Neural crest cell (in vitro differentiated cells): ENCODE measurements at regions not wholly inside any gene's neighbourhood (a gene's known extent, or its start where the extent isn't known, plus 50 kb on each side); places are given as distances from the start of the nearest gene placed in this dataset.

Experiments
- DNase-seq: peaks from one replicate; pipeline ENCODE4 v3.0.0; 2021; ENCODE audit warnings: low read depth, mixed read lengths, low spot score
- H3K27ac Mint-ChIP-seq: one replicate; pipeline ENCODE4 v1.8.0; 2021; ENCODE audit warnings: mild to moderate bottlenecking, mixed read lengths; ENCODE audit not compliant: unreplicated experiment
- H3K27me3 Mint-ChIP-seq: 2 replicates; pipeline ENCODE4 v1.8.0; 2021; ENCODE audit warnings: low read depth, mild to moderate bottlenecking, mixed read lengths
- H3K36me3 Mint-ChIP-seq: 2 replicates; pipeline ENCODE4 v1.8.0; 2021; ENCODE audit warnings: low read depth, mild to moderate bottlenecking, mixed read lengths
- H3K4me1 Mint-ChIP-seq: 2 replicates; pipeline ENCODE4 v1.8.0; 2021; ENCODE audit warnings: mixed read lengths
- H3K4me3 Mint-ChIP-seq: one replicate; pipeline ENCODE4 v1.8.0; 2021; ENCODE audit warnings: mild to moderate bottlenecking, mixed read lengths
- H3K9me3 Mint-ChIP-seq: 2 replicates; pipeline ENCODE4 v1.8.0; 2021; ENCODE audit warnings: mixed read lengths
- TF ChIP-seq, protein P1 (sequence below): fragments of 200-600 bp; sonication (generic); conservative IDR thresholded peaks from 2 replicates; pipeline ENCODE4 v1.5.0; 2021; ENCODE audit warnings: antibody characterized with exemption, mild to moderate bottlenecking

DNA sequence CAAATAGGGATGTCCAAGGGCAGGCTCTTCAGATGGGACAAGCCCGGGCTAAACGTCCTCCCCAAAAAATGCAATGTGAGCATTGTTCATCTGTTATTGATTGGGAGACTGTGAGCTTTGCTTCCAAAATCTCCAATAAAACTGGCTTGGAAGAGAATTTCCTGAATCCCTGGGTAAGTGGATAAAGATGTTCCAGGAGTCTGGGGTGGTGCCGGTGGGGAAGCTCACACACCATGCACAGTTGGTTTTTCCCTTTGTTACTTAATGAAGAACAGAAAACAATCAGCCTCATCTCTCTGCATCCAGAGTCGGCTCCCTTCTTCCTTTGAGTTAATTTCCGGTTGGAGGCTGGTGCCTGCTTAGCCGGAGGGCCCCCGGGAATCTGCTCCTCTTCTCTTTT lies 72.1 kb upstream of the ZBTB40 start:
- no peaks in the 10 kb centered on the region for H3K9me3 Mint-ChIP-seq
- TF ChIP-seq, protein P1, sequence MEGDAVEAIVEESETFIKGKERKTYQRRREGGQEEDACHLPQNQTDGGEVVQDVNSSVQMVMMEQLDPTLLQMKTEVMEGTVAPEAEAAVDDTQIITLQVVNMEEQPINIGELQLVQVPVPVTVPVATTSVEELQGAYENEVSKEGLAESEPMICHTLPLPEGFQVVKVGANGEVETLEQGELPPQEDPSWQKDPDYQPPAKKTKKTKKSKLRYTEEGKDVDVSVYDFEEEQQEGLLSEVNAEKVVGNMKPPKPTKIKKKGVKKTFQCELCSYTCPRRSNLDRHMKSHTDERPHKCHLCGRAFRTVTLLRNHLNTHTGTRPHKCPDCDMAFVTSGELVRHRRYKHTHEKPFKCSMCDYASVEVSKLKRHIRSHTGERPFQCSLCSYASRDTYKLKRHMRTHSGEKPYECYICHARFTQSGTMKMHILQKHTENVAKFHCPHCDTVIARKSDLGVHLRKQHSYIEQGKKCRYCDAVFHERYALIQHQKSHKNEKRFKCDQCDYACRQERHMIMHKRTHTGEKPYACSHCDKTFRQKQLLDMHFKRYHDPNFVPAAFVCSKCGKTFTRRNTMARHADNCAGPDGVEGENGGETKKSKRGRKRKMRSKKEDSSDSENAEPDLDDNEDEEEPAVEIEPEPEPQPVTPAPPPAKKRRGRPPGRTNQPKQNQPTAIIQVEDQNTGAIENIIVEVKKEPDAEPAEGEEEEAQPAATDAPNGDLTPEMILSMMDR: no peak
- H3K4me3 Mint-ChIP-seq: no peak overlapping the region
- no peak for DNase-seq
- no peak overlapping the region for H3K27ac Mint-ChIP-seq
- H3K27me3 Mint-ChIP-seq: peaks cover 7% of the 10 kb centered on the region
- H3K4me1 Mint-ChIP-seq: no peaks in the 10 kb centered on the region
- H3K36me3 Mint-ChIP-seq: no peaks in the 10 kb centered on the region

DNA sequence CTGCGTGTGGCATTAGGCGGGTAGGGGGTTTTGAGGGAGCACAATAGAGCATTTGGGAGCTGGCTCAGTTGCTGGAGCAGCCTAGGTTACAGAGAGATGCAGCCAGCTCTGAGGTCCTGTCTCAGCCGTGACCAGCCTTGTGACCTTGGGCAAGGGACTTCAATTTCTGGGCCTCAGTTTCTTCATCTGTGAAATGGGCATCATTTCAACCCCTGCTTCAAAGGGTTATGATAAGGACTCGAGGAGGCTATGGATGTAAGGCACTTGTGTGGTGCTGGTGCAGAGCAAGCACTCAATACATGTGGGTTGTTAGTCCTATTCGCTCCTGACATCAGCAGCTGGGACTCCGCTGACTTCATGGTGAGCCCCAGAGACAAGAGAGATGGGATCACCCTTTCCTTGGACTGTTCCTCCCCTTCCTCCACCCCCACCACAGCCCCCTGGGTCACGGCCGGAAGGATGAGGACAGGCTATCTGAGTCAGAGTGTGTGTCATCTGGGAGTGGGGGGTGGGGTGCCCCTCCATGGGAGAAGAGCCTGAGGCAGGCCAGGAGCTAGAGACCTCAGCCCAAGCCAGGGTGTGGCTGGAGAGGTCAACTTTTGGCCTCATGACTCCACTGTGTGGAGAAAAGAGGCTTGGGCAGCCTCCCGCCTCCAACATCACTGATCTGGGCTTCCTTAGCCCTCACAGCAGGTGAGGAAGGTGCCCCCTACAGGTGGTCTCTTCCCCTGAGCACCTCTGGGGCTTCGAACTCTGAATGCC lies 71.4 kb upstream of the ZBTB40 start:
- no peaks in the 10 kb centered on the region for H3K36me3 Mint-ChIP-seq
- H3K4me1 Mint-ChIP-seq: no peaks in the 10 kb centered on the region
- no peak for DNase-seq
- no peak overlapping the region for H3K27ac Mint-ChIP-seq
- H3K9me3 Mint-ChIP-seq: no peaks in the 10 kb centered on the region
- TF ChIP-seq, protein P1: no peak
- peaks cover 7% of the 10 kb centered on the region for H3K27me3 Mint-ChIP-seq
- no peak overlapping the region for H3K4me3 Mint-ChIP-seq

DNA sequence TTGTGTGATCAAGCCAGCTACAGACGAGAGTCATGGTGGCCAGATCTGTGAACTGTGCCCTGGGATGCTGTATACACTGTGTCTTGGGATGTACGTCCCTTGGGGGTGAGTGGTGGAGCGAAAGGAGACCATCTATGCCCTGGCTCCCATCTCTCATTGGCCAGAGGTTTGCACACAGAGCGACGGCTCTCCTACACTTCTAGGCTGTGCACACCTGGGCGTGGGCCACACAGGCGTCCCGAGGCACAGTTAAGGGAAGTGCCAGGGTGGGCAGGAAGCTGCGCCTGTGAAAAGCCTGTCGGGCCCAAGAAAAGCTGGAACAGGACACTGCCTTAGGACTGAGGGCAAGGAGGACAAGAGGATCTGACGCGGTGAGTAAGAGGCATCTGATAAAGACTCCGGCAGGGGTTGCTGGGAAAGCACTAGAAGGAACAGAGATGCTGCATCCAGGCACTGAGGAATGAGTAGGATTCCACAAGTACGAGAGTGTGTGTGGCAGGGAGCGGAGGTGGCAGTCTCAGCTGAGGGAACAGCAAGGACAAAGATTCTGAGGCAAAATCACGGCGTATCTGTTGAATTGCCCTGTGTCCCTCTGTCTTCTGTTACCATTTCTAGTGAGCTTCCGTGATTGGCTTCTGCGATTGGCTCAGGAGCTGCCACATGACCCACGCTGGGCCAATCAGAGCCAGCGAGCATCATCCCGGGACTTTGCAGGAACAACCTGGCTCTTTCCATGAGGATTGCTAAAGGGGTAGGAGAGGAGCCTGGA lies 67.9 kb upstream of the ZBTB40 start:
- no peaks in the 10 kb centered on the region for H3K36me3 Mint-ChIP-seq
- H3K4me3 Mint-ChIP-seq: no peak overlapping the region
- TF ChIP-seq, protein P1: no peak
- no peak for DNase-seq
- no peaks in the 10 kb centered on the region for H3K9me3 Mint-ChIP-seq
- H3K27me3 Mint-ChIP-seq: peaks cover 24% of the 10 kb centered on the region
- H3K27ac Mint-ChIP-seq: peak overlapping the region; percentile 32
- H3K4me1 Mint-ChIP-seq: no peaks in the 10 kb centered on the region

DNA sequence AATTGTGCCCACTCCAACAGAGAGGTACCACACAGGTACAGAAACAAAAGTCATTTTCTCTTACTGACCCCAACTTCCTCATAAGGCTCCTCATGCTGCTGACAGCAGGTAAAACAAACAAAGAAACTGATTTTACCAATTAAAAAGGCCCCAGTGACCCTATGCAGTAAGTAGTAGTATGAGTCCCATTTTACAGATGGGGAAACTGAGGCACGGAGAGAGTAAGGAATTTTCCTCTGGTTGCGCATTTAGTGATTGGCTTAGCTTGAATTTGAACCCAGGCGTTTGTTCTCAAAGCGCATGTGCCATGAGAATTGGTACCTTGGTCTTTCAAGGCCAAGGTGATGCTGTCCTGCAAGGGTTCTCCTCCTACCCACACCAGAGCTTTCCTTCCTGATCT lies 66.1 kb upstream of the ZBTB40 start:
- no peak overlapping the region for H3K4me3 Mint-ChIP-seq
- no peaks in the 10 kb centered on the region for H3K36me3 Mint-ChIP-seq
- no peaks in the 10 kb centered on the region for H3K4me1 Mint-ChIP-seq
- H3K27me3 Mint-ChIP-seq: peaks cover 22% of the 10 kb centered on the region
- TF ChIP-seq, protein P1: no peak
- no peak overlapping the region for H3K27ac Mint-ChIP-seq
- no peak for DNase-seq
- no peaks in the 10 kb centered on the region for H3K9me3 Mint-ChIP-seq

DNA sequence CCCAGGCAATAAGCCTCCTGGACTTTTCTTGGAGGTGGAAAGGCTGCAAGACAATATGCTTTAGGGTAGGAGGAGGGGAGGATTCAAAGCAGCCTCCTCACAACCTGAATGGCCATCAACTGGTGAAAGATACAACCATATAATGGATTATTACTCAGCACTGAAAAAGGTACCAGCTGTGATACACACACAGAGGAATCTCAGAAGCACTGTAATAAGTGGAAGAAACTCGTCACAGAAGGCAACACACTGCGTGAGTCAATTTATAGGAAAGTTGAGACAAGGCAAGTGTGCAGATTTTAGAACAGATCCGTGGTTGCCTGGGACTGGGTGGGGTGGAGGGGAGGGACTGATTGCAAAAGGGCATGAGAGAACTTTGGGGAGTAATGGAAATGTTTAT lies 64.9 kb upstream of the ZBTB40 start:
- no peak for DNase-seq
- no peaks in the 10 kb centered on the region for H3K36me3 Mint-ChIP-seq
- TF ChIP-seq, protein P1: no peak
- H3K27me3 Mint-ChIP-seq: peaks cover 20% of the 10 kb centered on the region
- H3K4me1 Mint-ChIP-seq: no peaks in the 10 kb centered on the region
- H3K27ac Mint-ChIP-seq: no peak overlapping the region
- no peak overlapping the region for H3K4me3 Mint-ChIP-seq
- no peaks in the 10 kb centered on the region for H3K9me3 Mint-ChIP-seq
